HEK293 (cell line): ENCODE measurements at regions not wholly inside any gene's neighbourhood (a gene's known extent, or its start where the extent isn't known, plus 50 kb on each side); places are given as distances from the start of the nearest gene placed in this dataset.
A peak's percentile ranks its signal among the peaks of the same experiment; 100 is the strongest.

ENCODE experiments used
- CTCF ChIA-PET: fragments of 350-600 bp; formaldehyde crosslinking; extraction: SDS; loops from one replicate; lab custom pipeline; 2021; ENCODE audit warnings: antibody characterized with exemption; lab: Yijun Ruan, JAX
- POLR2A ChIA-PET: fragments of 300-600 bp; formaldehyde crosslinking; extraction: SDS; loops from one replicate; lab custom pipeline; 2020; ENCODE audit warnings: antibody characterized with exemption, inconsistent platforms; lab: Yijun Ruan, JAX
- H3K27ac ChIP-seq: fragments of 200-500 bp; sonication (Bioruptor generic); 2 replicates; pipeline ENCODE4 v1.5.1; 2014; ENCODE audit warnings: low read depth, low read length, control low read depth, inconsistent platforms; ENCODE audit errors: extremely low read depth
- H3K36me3 ChIP-seq, 2 experiments: fragments of 200-500 bp in 1 of 2; sonication (Bioruptor generic) in 1 of 2; 1 replicate in 1 of 2; 2 replicates in 1 of 2; pipeline ENCODE4 v1.5.1; 2014 to 2017; ENCODE audit warnings: inconsistent platforms in 2 of 2, low read length in 2 of 2; ENCODE audit not compliant: control insufficient read depth in 2 of 2, insufficient read depth in 1 of 2
- H3K4me1 ChIP-seq: fragments of 200-500 bp; sonication (Bioruptor generic); 2 replicates; pipeline ENCODE4 v1.5.1; 2014; ENCODE audit warnings: mild to moderate bottlenecking, low read length, inconsistent platforms; ENCODE audit not compliant: control insufficient read depth, insufficient read depth
- H3K4me3 ChIP-seq: 2 replicates; pipeline ENCODE4 v1.5.1; 2011; ENCODE audit warnings: low read depth, mild to moderate bottlenecking, control low read depth, low read length, moderate library complexity
- H3K9me3 ChIP-seq: fragments of 200-500 bp; sonication (Bioruptor generic); 2 replicates; pipeline ENCODE4 v1.5.1; 2014; ENCODE audit warnings: low read depth, low read length, inconsistent platforms; ENCODE audit not compliant: control insufficient read depth, insufficient read depth
- HOXD13 ChIP-seq: sonication (generic); formaldehyde crosslinking; IDR thresholded peaks from 2 replicates; pipeline ENCODE4 v1.8.0; 2022; ENCODE audit warnings: missing genetic modification reagents, borderline replicate concordance
- IKZF3 ChIP-seq: fragments of 450-650 bp; IDR thresholded peaks from 2 replicates; pipeline ENCODE4 v1.5.0; 2018; ENCODE audit warnings: missing biosample characterization, mild to moderate bottlenecking, missing genetic modification characterization, moderate library complexity
- OVOL3 ChIP-seq: fragments of 450-650 bp; formaldehyde crosslinking; IDR thresholded peaks from 2 replicates; pipeline ENCODE4 v1.5.1; 2016; ENCODE audit warnings: missing biosample characterization, missing genetic modification characterization
- SP3 ChIP-seq: fragments of 450-650 bp; formaldehyde crosslinking; IDR thresholded peaks from 2 replicates; pipeline ENCODE4 v1.5.1; 2016; ENCODE audit warnings: missing biosample characterization, missing genetic modification characterization
- YY2 ChIP-seq: fragments of 450-650 bp; formaldehyde crosslinking; IDR thresholded peaks from 2 replicates; pipeline ENCODE4 v1.5.1; 2016; ENCODE audit warnings: missing biosample characterization, missing genetic modification characterization
- ZFP69B ChIP-seq: fragments of 450-650 bp; formaldehyde crosslinking; IDR thresholded peaks from 2 replicates; pipeline ENCODE4 v1.5.1; 2016; ENCODE audit warnings: missing biosample characterization, missing genetic modification characterization
- ZNF138 ChIP-seq: fragments of 450-650 bp; formaldehyde crosslinking; IDR thresholded peaks from 2 replicates; pipeline ENCODE4 v1.5.1; 2016; ENCODE audit warnings: missing biosample characterization, missing genetic modification characterization, borderline replicate concordance
- ZNF214 ChIP-seq: fragments of 450-650 bp; formaldehyde crosslinking; IDR thresholded peaks from 2 replicates; pipeline ENCODE4 v1.5.1; 2017; ENCODE audit warnings: missing biosample characterization, mild to moderate bottlenecking, missing genetic modification characterization, borderline replicate concordance
- ZNF391 ChIP-seq: fragments of 450-650 bp; formaldehyde crosslinking; IDR thresholded peaks from 2 replicates; pipeline ENCODE4 v1.5.1; 2016; ENCODE audit warnings: low read depth, missing biosample characterization, missing genetic modification characterization, borderline replicate concordance
- ZNF473 ChIP-seq: fragments of 450-650 bp; formaldehyde crosslinking; IDR thresholded peaks from 2 replicates; pipeline ENCODE4 v1.5.1; 2017; ENCODE audit warnings: missing biosample characterization, missing genetic modification characterization
- ZNF529 ChIP-seq: fragments of 450-650 bp; formaldehyde crosslinking; IDR thresholded peaks from 2 replicates; pipeline ENCODE4 v1.5.1; 2017; ENCODE audit warnings: missing genetic modification characterization, missing biosample characterization; ENCODE audit not compliant: insufficient replicate concordance
- ZNF560 ChIP-seq: fragments of 450-650 bp; formaldehyde crosslinking; IDR thresholded peaks from 2 replicates; pipeline ENCODE4 v1.5.1; 2017; ENCODE audit warnings: missing biosample characterization, missing genetic modification characterization, borderline replicate concordance
- ZNF677 ChIP-seq: fragments of 450-650 bp; IDR thresholded peaks from 2 replicates; pipeline ENCODE4 v1.5.0; 2018; ENCODE audit warnings: missing biosample characterization, mild to moderate bottlenecking, missing genetic modification characterization, moderate library complexity
- ZNF776 ChIP-seq: fragments of 450-650 bp; formaldehyde crosslinking; IDR thresholded peaks from 2 replicates; pipeline ENCODE4 v1.5.0; 2017; ENCODE audit warnings: missing biosample characterization, missing genetic modification characterization, borderline replicate concordance
- ZNF830 ChIP-seq: fragments of 450-650 bp; IDR thresholded peaks from 2 replicates; pipeline ENCODE4 v1.5.0; 2018; ENCODE audit warnings: missing biosample characterization, missing genetic modification characterization, low read depth, mild to moderate bottlenecking, moderate library complexity
- TF ChIP-seq, protein P1 (sequence below): fragments of 450-650 bp; formaldehyde crosslinking; IDR thresholded peaks from 2 replicates; pipeline ENCODE4 v1.5.1; 2017; ENCODE audit warnings: missing biosample characterization, mild to moderate bottlenecking, missing genetic modification characterization, moderate library complexity
- TF ChIP-seq, protein P2 (sequence below): fragments of 450-650 bp; formaldehyde crosslinking; IDR thresholded peaks from 2 replicates; pipeline ENCODE4 v1.5.1; 2016; ENCODE audit warnings: missing biosample characterization, missing genetic modification characterization
- TF ChIP-seq, protein P3 (sequence below): fragments of 450-650 bp; formaldehyde crosslinking; IDR thresholded peaks from 2 replicates; pipeline ENCODE4 v1.5.1; 2017; ENCODE audit warnings: missing biosample characterization, missing genetic modification characterization
- TF ChIP-seq, protein P4 (sequence below): fragments of 450-650 bp; formaldehyde crosslinking; IDR thresholded peaks from 2 replicates; pipeline ENCODE4 v1.5.1; 2016; ENCODE audit warnings: missing biosample characterization, missing genetic modification characterization, borderline replicate concordance
- TF ChIP-seq, protein P5 (sequence below): fragments of 450-650 bp; formaldehyde crosslinking; IDR thresholded peaks from 2 replicates; pipeline ENCODE4 v1.5.1; 2016; ENCODE audit warnings: missing biosample characterization, missing genetic modification characterization

DNA sequence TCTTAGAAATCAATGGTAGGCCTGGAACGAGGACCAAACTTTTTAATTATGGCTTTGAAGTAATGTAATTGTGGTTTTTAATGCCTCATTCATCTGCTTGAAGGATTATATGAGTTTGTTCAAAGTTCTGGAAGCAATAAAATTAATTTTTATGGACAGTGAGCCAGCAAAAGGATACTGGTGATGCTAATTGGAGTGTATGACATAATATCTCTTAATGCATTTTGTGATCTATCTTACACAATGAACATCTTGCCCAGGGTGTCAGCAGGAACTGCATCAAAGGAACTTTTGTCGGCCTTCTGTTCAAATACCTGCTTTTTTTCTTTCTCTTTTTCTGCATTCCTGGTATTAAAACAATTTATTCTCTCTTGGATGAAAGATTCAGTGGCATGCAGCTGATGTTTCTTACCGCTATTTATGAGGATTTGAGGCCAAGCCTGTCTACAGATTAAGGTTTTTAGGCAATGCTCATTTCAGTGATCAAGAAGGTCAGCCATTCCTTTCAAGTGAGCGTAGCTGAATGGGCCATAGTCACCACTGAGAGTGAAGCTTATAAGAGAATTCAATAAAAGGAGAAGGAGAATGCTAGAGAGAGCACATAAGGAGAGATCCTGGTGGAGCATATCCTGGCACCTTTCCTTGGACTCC lies 974.8 kb downstream of the SORCS3 start:
- Histone ChIP-seq H3K4me1 (no peaks in the 10 kb centered on the region), H3K27ac (no peak overlapping the region), H3K9me3 (no peaks in the 10 kb centered on the region), H3K4me3 (no peak overlapping the region), H3K36me3 (no peaks in the 10 kb centered on the region)
- TF ChIP-seq HOXD13, result peak; percentile 46; the same call in 1 of the 2 replicates
- no peak for TF ChIP-seq YY2
- CTCF ChIA-PET, result no interaction called here
- POLR2A ChIA-PET, result no interaction called here

DNA sequence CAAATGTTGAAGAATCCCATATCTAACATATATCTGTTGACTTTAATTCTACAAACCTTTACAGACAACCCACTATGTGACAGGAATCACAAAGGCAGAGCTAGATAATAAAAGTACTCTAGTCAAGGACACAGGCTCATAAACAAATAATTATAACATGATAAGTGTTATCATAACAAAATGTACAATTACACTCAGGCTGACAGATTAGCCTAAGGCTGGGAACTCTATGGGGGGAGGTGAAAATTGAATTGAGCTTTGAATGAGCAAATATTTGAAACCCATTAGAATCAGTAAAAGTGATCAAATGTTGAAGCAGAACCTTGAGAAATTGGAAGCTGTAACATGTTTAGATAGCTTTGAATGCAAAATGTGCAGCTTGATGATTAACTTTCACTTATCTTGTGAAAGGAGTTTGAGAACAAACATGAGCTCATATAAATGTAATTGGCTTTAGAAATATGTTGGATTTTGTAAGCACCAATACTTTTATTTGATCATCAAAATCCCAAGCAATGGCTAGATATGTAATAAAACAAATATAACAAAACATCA lies 970.2 kb downstream of the SORCS3 start:
- H3K4me3 ChIP-seq, result no peak overlapping the region
- CTCF ChIA-PET, result no interaction called here
- no peak overlapping the region for H3K27ac ChIP-seq
- no peaks in the 10 kb centered on the region for H3K9me3 ChIP-seq
- no peak for TF ChIP-seq ZNF214 (tag by site-specific recombination)
- TF ChIP-seq, protein P1, sequence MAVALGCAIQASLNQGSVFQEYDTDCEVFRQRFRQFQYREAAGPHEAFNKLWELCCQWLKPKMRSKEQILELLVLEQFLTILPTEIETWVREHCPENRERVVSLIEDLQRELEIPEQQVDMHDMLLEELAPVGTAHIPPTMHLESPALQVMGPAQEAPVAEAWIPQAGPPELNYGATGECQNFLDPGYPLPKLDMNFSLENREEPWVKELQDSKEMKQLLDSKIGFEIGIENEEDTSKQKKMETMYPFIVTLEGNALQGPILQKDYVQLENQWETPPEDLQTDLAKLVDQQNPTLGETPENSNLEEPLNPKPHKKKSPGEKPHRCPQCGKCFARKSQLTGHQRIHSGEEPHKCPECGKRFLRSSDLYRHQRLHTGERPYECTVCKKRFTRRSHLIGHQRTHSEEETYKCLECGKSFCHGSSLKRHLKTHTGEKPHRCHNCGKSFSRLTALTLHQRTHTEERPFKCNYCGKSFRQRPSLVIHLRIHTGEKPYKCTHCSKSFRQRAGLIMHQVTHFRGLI, result no peak
- POLR2A ChIA-PET, result no interaction called here
- H3K36me3 ChIP-seq, result no peaks in the 10 kb centered on the region
- H3K4me1 ChIP-seq, result no peaks in the 10 kb centered on the region

DNA sequence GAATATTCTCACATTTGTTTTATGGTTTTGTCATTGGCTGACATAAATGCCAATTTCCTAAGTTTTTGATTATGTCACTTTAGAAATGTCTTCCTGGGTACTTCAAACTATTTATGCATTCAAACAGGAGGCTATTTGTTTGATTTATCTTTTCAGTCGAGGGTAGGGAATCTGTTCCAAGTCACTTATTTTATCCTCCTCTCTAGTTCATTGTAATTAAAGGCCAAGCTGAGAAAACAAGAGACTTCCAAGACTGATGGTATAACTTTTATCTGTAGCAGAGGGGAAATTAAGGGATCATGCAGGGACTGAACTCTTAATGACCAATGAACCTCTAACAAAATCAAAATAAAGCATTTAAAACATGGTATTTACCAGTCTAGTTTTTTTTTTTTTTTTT lies 968.4 kb downstream of the SORCS3 start:
- CTCF ChIA-PET, result no interaction called here
- POLR2A ChIA-PET, result no interaction called here
- no peak overlapping the region for H3K4me3 ChIP-seq
- H3K4me1 ChIP-seq, result no peaks in the 10 kb centered on the region
- H3K27ac ChIP-seq, result no peak overlapping the region
- H3K36me3 ChIP-seq, result no peaks in the 10 kb centered on the region
- H3K9me3 ChIP-seq, result no peaks in the 10 kb centered on the region
- TF ChIP-seq, protein P2, sequence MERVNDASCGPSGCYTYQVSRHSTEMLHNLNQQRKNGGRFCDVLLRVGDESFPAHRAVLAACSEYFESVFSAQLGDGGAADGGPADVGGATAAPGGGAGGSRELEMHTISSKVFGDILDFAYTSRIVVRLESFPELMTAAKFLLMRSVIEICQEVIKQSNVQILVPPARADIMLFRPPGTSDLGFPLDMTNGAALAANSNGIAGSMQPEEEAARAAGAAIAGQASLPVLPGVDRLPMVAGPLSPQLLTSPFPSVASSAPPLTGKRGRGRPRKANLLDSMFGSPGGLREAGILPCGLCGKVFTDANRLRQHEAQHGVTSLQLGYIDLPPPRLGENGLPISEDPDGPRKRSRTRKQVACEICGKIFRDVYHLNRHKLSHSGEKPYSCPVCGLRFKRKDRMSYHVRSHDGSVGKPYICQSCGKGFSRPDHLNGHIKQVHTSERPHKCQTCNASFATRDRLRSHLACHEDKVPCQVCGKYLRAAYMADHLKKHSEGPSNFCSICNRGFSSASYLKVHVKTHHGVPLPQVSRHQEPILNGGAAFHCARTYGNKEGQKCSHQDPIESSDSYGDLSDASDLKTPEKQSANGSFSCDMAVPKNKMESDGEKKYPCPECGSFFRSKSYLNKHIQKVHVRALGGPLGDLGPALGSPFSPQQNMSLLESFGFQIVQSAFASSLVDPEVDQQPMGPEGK (tag by site-specific recombination), result no peak
- TF ChIP-seq ZNF776 (no peak), ZNF473 (tag by site-specific recombination) (no peak), OVOL3 (tag by site-specific recombination) (no peak), ZNF529 (tag by site-specific recombination) (no peak), SP3 (tag by site-specific recombination) (no peak), ZNF830 (tag by site-specific recombination) (no peak), ZNF677 (tag by site-specific recombination) (no peak), ZNF138 (tag by site-specific recombination) (no peak), IKZF3 (tag by site-specific recombination) (no peak), ZFP69B (tag by site-specific recombination) (no peak), ZNF391 (no peak), ZNF560 (tag by site-specific recombination) (no peak)
- TF ChIP-seq, protein P3, sequence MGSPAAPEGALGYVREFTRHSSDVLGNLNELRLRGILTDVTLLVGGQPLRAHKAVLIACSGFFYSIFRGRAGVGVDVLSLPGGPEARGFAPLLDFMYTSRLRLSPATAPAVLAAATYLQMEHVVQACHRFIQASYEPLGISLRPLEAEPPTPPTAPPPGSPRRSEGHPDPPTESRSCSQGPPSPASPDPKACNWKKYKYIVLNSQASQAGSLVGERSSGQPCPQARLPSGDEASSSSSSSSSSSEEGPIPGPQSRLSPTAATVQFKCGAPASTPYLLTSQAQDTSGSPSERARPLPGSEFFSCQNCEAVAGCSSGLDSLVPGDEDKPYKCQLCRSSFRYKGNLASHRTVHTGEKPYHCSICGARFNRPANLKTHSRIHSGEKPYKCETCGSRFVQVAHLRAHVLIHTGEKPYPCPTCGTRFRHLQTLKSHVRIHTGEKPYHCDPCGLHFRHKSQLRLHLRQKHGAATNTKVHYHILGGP (tag by site-specific recombination), result no peak
- TF ChIP-seq, protein P4, sequence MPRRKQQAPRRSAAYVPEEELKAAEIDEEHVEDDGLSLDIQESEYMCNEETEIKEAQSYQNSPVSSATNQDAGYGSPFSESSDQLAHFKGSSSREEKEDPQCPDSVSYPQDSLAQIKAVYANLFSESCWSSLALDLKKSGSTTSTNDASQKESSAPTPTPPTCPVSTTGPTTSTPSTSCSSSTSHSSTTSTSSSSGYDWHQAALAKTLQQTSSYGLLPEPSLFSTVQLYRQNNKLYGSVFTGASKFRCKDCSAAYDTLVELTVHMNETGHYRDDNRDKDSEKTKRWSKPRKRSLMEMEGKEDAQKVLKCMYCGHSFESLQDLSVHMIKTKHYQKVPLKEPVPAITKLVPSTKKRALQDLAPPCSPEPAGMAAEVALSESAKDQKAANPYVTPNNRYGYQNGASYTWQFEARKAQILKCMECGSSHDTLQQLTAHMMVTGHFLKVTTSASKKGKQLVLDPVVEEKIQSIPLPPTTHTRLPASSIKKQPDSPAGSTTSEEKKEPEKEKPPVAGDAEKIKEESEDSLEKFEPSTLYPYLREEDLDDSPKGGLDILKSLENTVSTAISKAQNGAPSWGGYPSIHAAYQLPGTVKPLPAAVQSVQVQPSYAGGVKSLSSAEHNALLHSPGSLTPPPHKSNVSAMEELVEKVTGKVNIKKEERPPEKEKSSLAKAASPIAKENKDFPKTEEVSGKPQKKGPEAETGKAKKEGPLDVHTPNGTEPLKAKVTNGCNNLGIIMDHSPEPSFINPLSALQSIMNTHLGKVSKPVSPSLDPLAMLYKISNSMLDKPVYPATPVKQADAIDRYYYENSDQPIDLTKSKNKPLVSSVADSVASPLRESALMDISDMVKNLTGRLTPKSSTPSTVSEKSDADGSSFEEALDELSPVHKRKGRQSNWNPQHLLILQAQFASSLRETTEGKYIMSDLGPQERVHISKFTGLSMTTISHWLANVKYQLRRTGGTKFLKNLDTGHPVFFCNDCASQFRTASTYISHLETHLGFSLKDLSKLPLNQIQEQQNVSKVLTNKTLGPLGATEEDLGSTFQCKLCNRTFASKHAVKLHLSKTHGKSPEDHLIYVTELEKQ, result no peak
- TF ChIP-seq, protein P5, sequence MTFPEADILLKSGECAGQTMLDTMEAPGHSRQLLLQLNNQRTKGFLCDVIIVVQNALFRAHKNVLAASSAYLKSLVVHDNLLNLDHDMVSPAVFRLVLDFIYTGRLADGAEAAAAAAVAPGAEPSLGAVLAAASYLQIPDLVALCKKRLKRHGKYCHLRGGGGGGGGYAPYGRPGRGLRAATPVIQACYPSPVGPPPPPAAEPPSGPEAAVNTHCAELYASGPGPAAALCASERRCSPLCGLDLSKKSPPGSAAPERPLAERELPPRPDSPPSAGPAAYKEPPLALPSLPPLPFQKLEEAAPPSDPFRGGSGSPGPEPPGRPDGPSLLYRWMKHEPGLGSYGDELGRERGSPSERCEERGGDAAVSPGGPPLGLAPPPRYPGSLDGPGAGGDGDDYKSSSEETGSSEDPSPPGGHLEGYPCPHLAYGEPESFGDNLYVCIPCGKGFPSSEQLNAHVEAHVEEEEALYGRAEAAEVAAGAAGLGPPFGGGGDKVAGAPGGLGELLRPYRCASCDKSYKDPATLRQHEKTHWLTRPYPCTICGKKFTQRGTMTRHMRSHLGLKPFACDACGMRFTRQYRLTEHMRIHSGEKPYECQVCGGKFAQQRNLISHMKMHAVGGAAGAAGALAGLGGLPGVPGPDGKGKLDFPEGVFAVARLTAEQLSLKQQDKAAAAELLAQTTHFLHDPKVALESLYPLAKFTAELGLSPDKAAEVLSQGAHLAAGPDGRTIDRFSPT (tag by site-specific recombination), result no peak
